A549 (cell line): ENCODE measurements at regions not wholly inside any gene's neighbourhood (a gene's known extent, or its start where the extent isn't known, plus 50 kb on each side); places are given as distances from the start of the nearest gene placed in this dataset.
A peak's percentile ranks its signal among the peaks of the same experiment; 100 is the strongest.

Experiments
- ATAC-seq, 2 experiments: fragments of 200-7000 bp in 1 of 2; fragments of >200 bp in 1 of 2; cut with Nextera tagmentation in 1 of 2; cut with Tn5 transposase in 1 of 2; 3 replicates each; pipeline versions ENCODE4 v1.8.0 to v1.9.1; 2018 to 2020; ENCODE audit warnings: mild to moderate bottlenecking in 1 of 2, moderate library complexity in 1 of 2
- CTCF ChIA-PET: fragments of 300-600 bp; sonication (Branson Sonifier 250); formaldehyde crosslinking; extraction: SDS; loops from one replicate; lab custom pipeline; 2021; ENCODE audit warnings: antibody characterized with exemption, inconsistent platforms; lab: Yijun Ruan, JAX
- POLR2A ChIA-PET: fragments of 350-600 bp; formaldehyde crosslinking; extraction: SDS; loops from one replicate; lab custom pipeline; 2021; ENCODE audit warnings: antibody characterized with exemption, inconsistent platforms; lab: Yijun Ruan, JAX
- DNase-seq, 2 experiments: peaks; one replicate each; pipeline versions ENCODE4 v3.0.0 to v3.0.0-alpha.2; 2011 to 2016; ENCODE audit warnings: low read depth in 1 of 2, low spot score in 1 of 2
- FAIRE-seq: peaks from 2 replicates; lab custom pipeline; 2011; peaks lifted over from hg19 to GRCh38; lab: Jason Lieb, UNC
- H3K27ac ChIP-seq, 2 experiments: fragments of >200 bp; sonication (Bioruptor Twin); formaldehyde crosslinking; 3 replicates each; pipeline ENCODE4 v1.5.1; 2016 to 2017
- H3K4me1 ChIP-seq: fragments of >200 bp; sonication (Bioruptor Twin); formaldehyde crosslinking; 3 replicates; pipeline ENCODE4 v1.6.1; 2016
- H3K4me2 ChIP-seq: fragments of >200 bp; sonication (Bioruptor Twin); formaldehyde crosslinking; 3 replicates; pipeline ENCODE4 v1.6.1; 2016
- H3K4me3 ChIP-seq: fragments of >200 bp; sonication (Bioruptor Twin); formaldehyde crosslinking; 3 replicates; pipeline ENCODE4 v1.5.1; 2016
- H3K9me3 ChIP-seq: fragments of >200 bp; sonication (Bioruptor Twin); formaldehyde crosslinking; 3 replicates; pipeline ENCODE4 v1.6.1; 2016
- BCL3 ChIP-seq: fragments of >200 bp; sonication (Bioruptor Twin); formaldehyde crosslinking; IDR thresholded peaks from 3 replicates; pipeline ENCODE4 v1.6.1; 2016
- CBX2 ChIP-seq: fragments of 200-600 bp; sonication (generic); IDR thresholded peaks from 2 replicates; pipeline ENCODE4 v1.6.1; 2016; ENCODE audit warnings: low read depth, mild to moderate bottlenecking, borderline replicate concordance
- CEBPB ChIP-seq, 2 experiments: fragments of >200 bp in 1 of 2; sonication (Bioruptor Twin) in 1 of 2; formaldehyde crosslinking in 1 of 2; IDR thresholded peaks; 2 replicates each; pipeline ENCODE4 v1.6.1; 2012 to 2016
- CHD2 ChIP-seq: fragments of 150-350 bp; IDR thresholded peaks from 2 replicates; pipeline ENCODE4 v1.6.1; 2014; ENCODE audit warnings: low read length; ENCODE audit not compliant: partially characterized antibody
- EHMT2 ChIP-seq: fragments of 200-600 bp; sonication (generic); IDR thresholded peaks from 2 replicates; pipeline ENCODE4 v1.6.1; 2016; ENCODE audit warnings: antibody characterized with exemption, low read depth, mild to moderate bottlenecking, moderate library complexity
- FOSB ChIP-seq: fragments of 250-450 bp; sonication (Bioruptor Pico); IDR thresholded peaks from 2 replicates; pipeline ENCODE4 v1.5.0; 2020; ENCODE audit warnings: mild to moderate bottlenecking, moderate library complexity
- HDAC2 ChIP-seq: fragments of 200-600 bp; sonication (generic); IDR thresholded peaks from 2 replicates; pipeline ENCODE4 v1.6.1; 2016
- HEYL ChIP-seq: fragments of 250-450 bp; sonication (Bioruptor Pico); IDR thresholded peaks from 2 replicates; pipeline ENCODE4 v1.8.0; 2021; ENCODE audit warnings: mild to moderate bottlenecking, moderate library complexity
- JUN ChIP-seq, 2 experiments: fragments of >200 bp; sonication (Bioruptor Twin); formaldehyde crosslinking; IDR thresholded peaks; 2 replicates in 1 of 2; 3 replicates in 1 of 2; pipeline ENCODE4 v1.6.1; 2016 to 2017
- KDM5A ChIP-seq: fragments of 200-600 bp; sonication (generic); IDR thresholded peaks from 2 replicates; pipeline ENCODE4 v1.6.1; 2016; ENCODE audit warnings: antibody characterized with exemption, mild to moderate bottlenecking
- MAFK ChIP-seq: fragments of 450-650 bp; IDR thresholded peaks from 2 replicates; pipeline ENCODE4 v1.6.1; 2014; ENCODE audit not compliant: partially characterized antibody
- MAZ ChIP-seq: fragments of 150-350 bp; IDR thresholded peaks from 2 replicates; pipeline ENCODE4 v1.6.1; 2014; ENCODE audit warnings: antibody characterized with exemption, low read depth, low read length, borderline replicate concordance
- RARB ChIP-seq: fragments of 250-450 bp; sonication (Bioruptor Pico); IDR thresholded peaks from 2 replicates; pipeline ENCODE4 v1.8.0; 2021; ENCODE audit warnings: mild to moderate bottlenecking, moderate library complexity
- RCOR1 ChIP-seq: fragments of 150-350 bp; IDR thresholded peaks from 2 replicates; pipeline ENCODE4 v1.6.1; 2014; ENCODE audit warnings: antibody characterized with exemption, low read length, low read depth
- RFX5 ChIP-seq: fragments of 450-650 bp; IDR thresholded peaks from 2 replicates; pipeline ENCODE4 v1.7.1; 2014; ENCODE audit warnings: antibody characterized with exemption, mild to moderate bottlenecking, moderate library complexity
- RNF2 ChIP-seq: fragments of 200-600 bp; sonication (generic); IDR thresholded peaks from 2 replicates; pipeline ENCODE4 v1.6.1; 2016; ENCODE audit warnings: low read depth, mild to moderate bottlenecking, antibody characterized with exemption, moderate library complexity, borderline replicate concordance
- SMC3 ChIP-seq: fragments of >200 bp; sonication (Bioruptor Twin); formaldehyde crosslinking; IDR thresholded peaks from 3 replicates; pipeline ENCODE4 v1.6.1; 2018; ENCODE audit warnings: inconsistent platforms
- ZC3H11A ChIP-seq: fragments of 450-650 bp; IDR thresholded peaks from 2 replicates; pipeline ENCODE4 v1.6.1; 2014; ENCODE audit warnings: antibody characterized with exemption, mild to moderate bottlenecking
- WGBS: methylation state at CpG from one replicate; pipeline ENCODE4 v1.1.6; 2017; ENCODE audit errors: missing lambda C conversion rate; 5-methylcytosine and 5-hydroxymethylcytosine counted together

GRCh38 chr13:58452123-58452623, 820.6 kb downstream of the PCDH17 start:
- no peak overlapping the region for H3K27ac ChIP-seq
- DNase-seq, result no peak
- ATAC-seq, result no peak
- no peaks in the 10 kb centered on the region for H3K9me3 ChIP-seq
- CTCF ChIA-PET, result no interaction called here
- no peak overlapping the region for H3K4me3 ChIP-seq
- 5% methylated on average over 3 of the region's 3 CpGs for WGBS
- no peak for TF ChIP-seq BCL3
- TF ChIP-seq SMC3, result no peak
- TF ChIP-seq CEBPB (IDR thresholded peaks at IDR 0.05), result no peak
- no peak for TF ChIP-seq CBX2
- TF ChIP-seq, all 56 proteins: peak for 0
- FAIRE-seq, result no peak
- Histone ChIP-seq H3K4me2 (no peak overlapping the region), H3K4me1 (no peaks in the 10 kb centered on the region)
- POLR2A ChIA-PET, result no interaction called here

GRCh38 chr13:58455094-58455493, 823.5 kb downstream of the PCDH17 start:
- DNase-seq, result no peak
- H3K4me2 ChIP-seq, result no peak overlapping the region
- H3K4me1 ChIP-seq, result no peaks in the 10 kb centered on the region
- no peak for FAIRE-seq
- TF ChIP-seq MAZ (no peak), ZC3H11A (no peak), FOSB (no peak)
- no peak overlapping the region for H3K4me3 ChIP-seq
- ChIA-PET POLR2A (no interaction called here), CTCF (no interaction called here)
- ATAC-seq, result no peak
- no peaks in the 10 kb centered on the region for H3K9me3 ChIP-seq
- no peak overlapping the region for H3K27ac ChIP-seq

- H3K9me3 ChIP-seq, result no peaks in the 10 kb centered on the region
- CTCF ChIA-PET, result no interaction called here
- TF ChIP-seq KDM5A (no peak), EHMT2 (no peak)
- FAIRE-seq, result no peak
- no peak overlapping the region for H3K27ac ChIP-seq
- 2% methylated on average over 2 of the region's 2 CpGs for WGBS
- no peaks in the 10 kb centered on the region for H3K4me1 ChIP-seq
- no peak overlapping the region for H3K4me3 ChIP-seq
- POLR2A ChIA-PET, result no interaction called here
- no peak overlapping the region for H3K4me2 ChIP-seq
- no peak for DNase-seq
- ATAC-seq, result no peak
Measured at GRCh38 chr13:58461217-58461616, 829.7 kb downstream of the PCDH17 start.

GRCh38 chr13:58463841-58464240, 832.3 kb downstream of the PCDH17 start:
- no peak for ATAC-seq
- POLR2A ChIA-PET, result no interaction called here
- Histone ChIP-seq H3K4me2 (no peak overlapping the region), H3K4me3 (no peak overlapping the region), H3K27ac (no peak overlapping the region), H3K9me3 (no peaks in the 10 kb centered on the region), H3K4me1 (no peaks in the 10 kb centered on the region)
- DNase-seq, result no peak
- no peak for FAIRE-seq
- CTCF ChIA-PET, result no interaction called here
- peak; percentile 81 for TF ChIP-seq MAFK
- no peak for TF ChIP-seq CEBPB (IDR thresholded peaks at IDR 0.05)

GRCh38 chr13:58467176-58467575, 835.6 kb downstream of the PCDH17 start:
- CTCF ChIA-PET, result no interaction called here
- no peak for DNase-seq
- WGBS, result 0% methylated on average over 4 of the region's 4 CpGs
- no peak for TF ChIP-seq RCOR1
- no peak for TF ChIP-seq RNF2
- no peak for TF ChIP-seq CHD2
- no peak for TF ChIP-seq RARB (CRISPR knock-in tag)
- no peak for TF ChIP-seq HEYL (CRISPR knock-in tag)
- no peak for TF ChIP-seq ZC3H11A
- no peak for TF ChIP-seq FOSB
- no peak for TF ChIP-seq CBX2
- TF ChIP-seq RFX5, result no peak
- TF ChIP-seq HDAC2, result no peak
- no peak for TF ChIP-seq CEBPB (IDR thresholded peaks at IDR 0.05)
- TF ChIP-seq JUN (IDR thresholded peaks at IDR 0.05), result no peak
- no peak overlapping the region for H3K4me2 ChIP-seq
- H3K9me3 ChIP-seq, result no peaks in the 10 kb centered on the region
- no peak overlapping the region for H3K4me3 ChIP-seq
- H3K27ac ChIP-seq, result no peak overlapping the region
- FAIRE-seq, result no peak
- no peaks in the 10 kb centered on the region for H3K4me1 ChIP-seq
- ATAC-seq, result no peak
- POLR2A ChIA-PET, result no interaction called here
